Spleen (tissue), 7 donors: ENCODE measurements at regions not wholly inside any gene's neighbourhood (a gene's known extent, or its start where the extent isn't known, plus 50 kb on each side); places are given as distances from the start of the nearest gene placed in this dataset.

ENCODE experiments used
- CTCF ChIP-seq, 11 experiments: fragments of 200-600 bp in 7 of 11; fragments of 450-650 bp in 4 of 11; sonication (generic) in 4 of 11; IDR thresholded peaks in 8 of 11; conservative IDR thresholded peaks in 3 of 11; 1 replicate in 7 of 11; 2 replicates in 4 of 11; pipeline versions ENCODE4 v1.4.0 to v1.8.0; 2016 to 2021; ENCODE audit warnings: antibody characterized with exemption in 11 of 11, inconsistent platforms in 4 of 11, mild to moderate bottlenecking in 1 of 11
- POLR2A ChIP-seq, 3 donors: fragments of 450-650 bp; IDR thresholded peaks; one replicate each; pipeline ENCODE4 v1.5.1; 2017; ENCODE audit warnings: antibody characterized with exemption in 3 of 3, mild to moderate bottlenecking in 1 of 3
- POLR2AphosphoS5 ChIP-seq, 3 donors: sonication (generic); formaldehyde crosslinking; IDR thresholded peaks; one replicate each; pipeline ENCODE4 v1.5.1; 2017; ENCODE audit warnings: antibody characterized with exemption in 3 of 3
- donor health status: DM: no; HTN: no; CAD: no; lungs with moderate emphysema.
- donor health status: DM: no; HTN: no; CAD: no.
- donor health status: DM: no; HTN: no; CAD: no.

GRCh38 chr11:92667486-92668152, 301.8 kb upstream of the MTNR1B start:
- TF ChIP-seq CTCF (IDR thresholded peaks at IDR 0.05 in 8 of 11, conservative IDR thresholded peaks at IDR 0.05 in 3 of 11) (no peak), POLR2A (IDR thresholded peaks at IDR 0.05) (no peak), POLR2AphosphoS5 (IDR thresholded peaks at IDR 0.05) (no peak)
